ENCODE measurements at regions not wholly inside any gene's neighbourhood (a gene's known extent, or its start where the extent isn't known, plus 50 kb on each side); places are given as distances from the start of the nearest gene placed in this dataset.

GRCh38 chr9:28882529-28882928, 1309.2 kb upstream of the C9orf72 start:
- no peak for DNase-seq

DNA sequence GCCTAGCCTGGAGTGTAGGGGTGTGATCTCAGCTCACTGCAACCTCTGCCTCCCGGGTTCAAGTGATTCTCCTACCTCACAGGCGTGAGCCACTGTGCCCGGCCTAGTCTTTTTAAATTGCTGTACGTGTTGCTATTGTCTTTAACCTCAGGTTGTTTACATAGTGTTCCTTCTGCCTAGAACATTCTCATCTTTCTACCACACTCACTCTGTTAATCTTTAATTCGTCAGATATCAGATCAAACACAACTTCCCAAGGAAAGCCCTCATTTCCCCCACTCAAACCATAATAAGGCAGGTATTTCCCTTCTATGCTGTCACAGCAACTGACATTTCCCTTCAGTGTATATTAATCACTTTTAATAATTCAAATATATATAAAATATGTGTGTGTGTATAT, 1310.0 kb upstream of the C9orf72 start:
- DNase-seq: no peak

DNA sequence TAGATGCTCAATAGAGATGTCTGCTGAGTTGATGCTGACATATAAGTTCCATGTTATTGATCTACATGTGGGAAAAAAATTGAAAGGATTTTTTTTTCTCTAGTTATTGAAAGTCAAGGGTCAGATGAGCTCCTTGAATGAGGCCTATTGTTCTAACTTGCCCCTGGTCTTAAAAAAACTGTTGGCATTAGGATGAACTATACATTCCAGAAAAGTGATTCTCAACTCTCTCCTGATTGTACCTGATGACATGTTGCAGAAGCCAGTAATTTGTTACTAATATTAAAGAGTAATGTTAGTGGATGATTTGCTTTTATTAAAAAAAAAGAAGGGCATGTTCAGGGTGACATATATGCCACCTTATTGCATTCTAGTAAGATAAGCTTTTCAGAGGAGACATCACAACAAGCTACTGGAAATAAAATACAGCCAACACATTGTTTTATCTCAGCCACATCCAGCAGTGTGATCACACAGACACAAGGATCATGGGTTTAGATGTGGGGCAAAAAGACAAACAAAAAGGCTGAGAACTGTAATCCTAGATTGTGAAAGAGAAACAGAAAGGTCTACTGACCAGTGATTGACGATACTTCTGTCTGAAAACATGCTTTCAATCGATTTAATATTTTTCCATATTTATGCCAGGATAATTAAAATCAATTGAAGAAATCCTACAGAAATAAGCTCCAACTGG, 1314.1 kb upstream of the C9orf72 start:
- DNase-seq: no peak

DNA sequence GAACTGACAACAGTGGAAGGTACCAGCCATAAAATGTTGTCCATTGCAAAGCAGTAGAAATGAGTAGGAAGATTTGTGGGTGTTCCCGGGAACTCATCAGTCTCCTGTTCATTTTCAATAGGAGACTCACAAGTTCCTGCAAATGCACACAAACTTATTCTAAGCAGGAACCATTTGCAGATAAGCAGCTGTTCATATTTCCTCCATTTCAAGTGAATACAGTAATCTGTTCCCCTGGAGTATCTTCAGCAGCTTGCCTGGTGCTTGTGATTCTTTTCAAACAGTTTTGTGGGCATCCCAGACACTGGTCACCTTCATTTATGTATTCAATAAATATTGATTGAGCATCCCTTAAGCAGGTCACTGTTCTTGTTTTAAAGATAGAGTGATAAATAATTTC, 1315.5 kb upstream of the C9orf72 start:
- no peak for DNase-seq

GRCh38 chr9:28892538-28892937, 1319.3 kb upstream of the C9orf72 start:
- DNase-seq: no peak

DNA sequence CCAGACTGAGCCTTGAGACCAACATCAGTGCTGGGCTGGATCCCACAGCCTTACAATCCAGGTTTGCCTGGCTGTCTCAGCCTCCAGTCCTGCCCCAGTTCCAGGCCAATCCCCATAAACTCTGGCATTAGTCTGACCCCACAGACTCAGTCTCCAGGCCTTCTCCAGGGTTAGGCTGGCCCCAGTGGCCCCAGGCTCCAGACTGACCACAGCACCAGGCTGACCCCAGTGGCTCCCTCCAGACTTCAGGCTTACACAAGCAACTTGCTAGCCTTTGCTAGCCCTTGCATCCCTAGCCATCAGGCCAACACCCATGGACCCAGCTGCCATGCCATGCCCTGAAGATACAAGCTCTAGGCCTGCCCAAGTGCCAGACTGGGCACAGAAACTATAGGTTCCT, 1326.0 kb upstream of the C9orf72 start:
- no peak for DNase-seq

DNA sequence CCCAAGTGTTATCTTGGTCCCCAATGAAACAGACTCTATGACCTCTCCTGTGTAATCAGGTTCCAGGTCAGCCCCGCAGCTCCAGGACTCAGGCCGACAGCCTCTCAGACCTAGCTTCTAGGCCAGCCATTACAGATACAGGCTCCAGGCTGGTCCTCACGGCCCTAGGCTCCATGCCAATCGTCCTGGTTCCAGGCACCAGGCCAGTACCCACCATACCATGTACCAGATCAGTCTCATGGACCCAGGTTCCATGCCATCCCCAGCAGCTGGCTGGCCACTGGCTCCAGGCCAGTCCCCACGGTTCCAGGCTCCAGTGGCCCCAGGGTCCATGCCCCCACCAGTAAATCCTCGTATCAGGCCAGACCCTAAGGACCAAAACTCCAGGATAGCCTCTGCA, 1326.6 kb upstream of the C9orf72 start:
- DNase-seq: no peak

GRCh38 chr9:28900406-28900805, 1327.1 kb upstream of the C9orf72 start:
- no peak for DNase-seq

DNA sequence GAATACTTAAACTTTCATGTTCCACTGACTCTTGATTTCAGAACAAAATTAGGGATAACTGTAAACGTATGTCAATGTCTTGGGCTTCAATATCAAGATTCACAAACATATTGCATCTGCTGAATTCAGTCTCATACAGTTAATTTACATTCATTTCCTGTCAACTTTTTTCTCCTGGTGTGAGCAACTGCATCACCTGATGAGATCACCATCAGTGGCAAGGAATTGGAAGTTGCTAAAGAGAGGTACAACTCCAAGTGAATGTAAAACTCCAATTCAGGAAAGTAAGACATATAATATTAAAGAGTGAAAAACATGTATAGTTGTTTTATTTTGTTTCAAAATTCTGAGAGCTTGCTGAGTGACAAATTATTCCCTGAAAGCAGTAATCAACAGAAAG, 1336.2 kb upstream of the C9orf72 start:
- no peak for DNase-seq

GRCh38 chr9:28912621-28913020, 1339.3 kb upstream of the C9orf72 start:
- no peak for DNase-seq

GRCh38 chr9:28915202-28915930, 1342.1 kb upstream of the C9orf72 start:
- DNase-seq: no peak

- DNase-seq: no peak
Measured at GRCh38 chr9:28916348-28916747, 1343.1 kb upstream of the C9orf72 start.

- no peak for DNase-seq
Measured at GRCh38 chr9:28921857-28922500, 1348.7 kb upstream of the C9orf72 start.

- DNase-seq: no peak
Measured at GRCh38 chr9:28922891-28923290, 1349.6 kb upstream of the C9orf72 start.

GRCh38 chr9:28923351-28923750, 1350.1 kb upstream of the C9orf72 start:
- DNase-seq: no peak

DNA sequence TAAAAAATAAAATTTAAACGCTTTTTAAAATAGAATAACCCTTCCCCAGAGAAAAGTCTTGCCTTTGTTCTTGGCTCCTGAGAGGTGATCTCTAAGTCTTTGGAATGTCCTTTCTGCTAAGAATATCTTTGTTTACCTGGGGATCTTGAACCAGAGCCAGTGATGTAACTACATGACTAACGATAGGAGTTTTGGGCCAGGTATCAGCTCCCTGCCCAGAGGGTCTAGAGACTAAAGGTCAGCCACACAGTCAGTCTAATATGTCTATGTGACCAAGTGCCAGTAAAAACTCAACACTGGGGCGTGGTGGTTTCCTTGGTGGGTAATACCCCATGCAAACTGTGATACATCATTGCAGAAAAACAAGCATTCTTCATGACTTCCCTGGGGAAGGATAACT, 1351.9 kb upstream of the C9orf72 start:
- no peak for DNase-seq

DNA sequence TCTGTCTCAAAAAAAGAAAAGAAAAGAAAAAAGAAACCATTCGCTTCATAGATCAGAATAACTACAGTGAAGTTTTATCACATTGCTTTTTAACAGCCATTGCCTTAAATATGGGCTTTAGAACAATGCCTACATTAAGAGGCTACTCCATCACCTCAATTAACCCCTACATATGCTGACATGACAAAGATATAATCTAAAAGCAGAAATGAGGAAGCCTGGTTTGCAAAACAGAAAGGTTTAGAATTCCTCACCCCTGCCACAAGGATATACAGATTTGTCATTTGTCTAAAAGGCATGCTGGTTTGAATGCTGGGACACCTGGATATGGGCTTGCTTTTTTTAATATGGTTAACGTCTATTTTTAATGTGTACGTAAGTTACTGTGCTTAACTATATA, 1353.0 kb upstream of the C9orf72 start:
- no peak for DNase-seq

GRCh38 chr9:28927691-28928090, 1354.4 kb upstream of the C9orf72 start:
- DNase-seq: no peak

GRCh38 chr9:28929433-28929832, 1356.2 kb upstream of the C9orf72 start:
- DNase-seq: no peak

- DNase-seq: no peak
Measured at GRCh38 chr9:28930766-28931165, 1357.5 kb upstream of the C9orf72 start.

DNA sequence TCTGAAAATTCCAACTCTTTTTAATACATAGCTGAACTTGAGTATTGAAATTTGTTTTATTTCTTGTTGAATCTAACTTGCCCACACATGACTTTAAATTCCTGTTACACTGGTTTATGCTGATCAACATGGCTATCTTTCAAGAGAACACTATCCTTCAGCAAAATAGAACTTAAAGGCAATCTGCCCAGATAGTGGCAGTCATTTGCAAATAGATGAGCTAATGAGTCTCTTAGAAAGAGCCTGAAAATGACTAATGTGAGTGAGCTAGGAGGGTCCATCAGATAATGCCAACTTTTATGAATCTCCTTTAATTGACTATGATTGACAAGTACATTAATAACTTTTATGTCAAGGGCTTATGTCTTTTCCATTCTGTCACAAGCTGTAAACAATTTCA, 1360.8 kb upstream of the C9orf72 start:
- no peak for DNase-seq

DNA sequence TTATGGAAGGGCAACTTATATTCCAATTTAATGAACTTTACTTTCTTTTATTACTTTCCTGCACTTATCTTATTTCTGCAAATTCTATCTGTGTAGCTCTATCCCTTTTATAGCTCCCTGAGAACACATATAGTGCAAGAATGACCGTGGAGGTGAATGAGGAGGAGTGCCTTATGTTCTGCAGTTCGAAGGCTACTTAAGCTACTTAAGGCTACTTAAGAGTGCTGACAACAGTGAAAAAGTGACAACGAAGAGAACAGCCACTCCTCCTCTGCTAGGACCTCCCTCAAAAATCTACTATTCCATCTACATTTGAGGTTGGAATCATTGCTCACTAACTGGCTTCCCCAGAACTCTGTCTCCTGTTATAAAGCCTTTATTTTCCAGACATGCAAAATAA, 1365.7 kb upstream of the C9orf72 start:
- DNase-seq: no peak

DNA sequence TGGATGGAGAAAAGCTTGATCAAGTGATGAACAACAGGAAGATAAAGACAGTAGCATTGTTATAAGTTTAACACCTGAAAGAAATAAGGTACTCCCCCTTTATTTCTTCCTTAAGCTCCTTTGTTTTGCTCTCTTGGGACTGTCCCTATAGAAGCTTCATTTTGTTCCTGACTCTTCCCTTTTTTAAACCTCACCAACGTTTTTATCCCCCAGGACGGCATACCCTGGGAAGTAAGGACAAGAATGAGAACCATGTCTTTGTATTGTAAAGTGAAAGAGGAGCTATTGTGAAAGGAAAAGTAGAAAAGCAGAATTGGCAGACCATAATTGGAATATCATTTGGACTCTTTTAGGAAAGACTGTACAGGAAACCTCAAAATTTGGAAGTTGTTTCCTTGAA, 1368.6 kb upstream of the C9orf72 start:
- DNase-seq: no peak

DNA sequence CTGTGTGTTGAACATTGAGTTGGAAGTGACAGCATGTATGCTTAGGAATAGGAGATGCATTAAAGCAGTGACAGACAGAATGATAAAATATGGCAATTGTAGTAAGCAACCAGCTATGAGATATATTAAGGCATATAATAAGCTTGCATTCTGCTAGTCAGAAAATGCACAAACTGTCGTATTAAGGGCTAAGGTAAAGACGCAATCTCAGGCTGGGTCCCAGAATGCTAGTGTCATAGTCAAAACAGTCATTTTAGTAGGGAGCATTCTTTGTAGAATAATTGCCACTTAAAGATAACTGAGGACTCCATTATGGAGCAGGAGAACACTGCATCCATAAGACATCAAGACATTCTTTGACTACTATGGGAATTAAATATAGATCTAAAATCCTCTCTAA, 1369.7 kb upstream of the C9orf72 start:
- no peak for DNase-seq

All from T-helper 9 cell (primary cell).